ENCODE measurements at regions not wholly inside any gene's neighbourhood (a gene's known extent, or its start where the extent isn't known, plus 50 kb on each side); places are given as distances from the start of the nearest gene placed in this dataset.
A peak's percentile ranks its signal among the peaks of the same experiment; 100 is the strongest.

DNA sequence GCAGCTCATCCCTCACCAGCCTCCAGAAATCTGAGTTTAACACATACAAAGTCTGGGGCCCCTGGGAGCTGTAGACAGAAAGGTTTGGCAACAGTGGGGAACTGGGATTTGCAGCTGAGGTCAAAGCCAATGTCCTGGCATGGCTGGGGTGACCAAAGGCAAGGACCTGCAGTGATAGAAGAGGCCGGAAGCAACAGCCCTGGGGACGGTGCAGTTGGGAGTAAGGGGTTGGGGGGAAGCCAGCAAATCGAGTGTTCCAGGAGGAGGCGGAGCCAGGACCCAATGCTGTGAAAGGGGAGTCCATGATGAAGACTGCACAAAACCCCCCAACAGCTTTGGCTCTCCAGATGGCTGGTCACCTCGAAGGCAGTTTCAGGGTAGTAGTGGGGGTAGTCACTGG lies 74.1 kb upstream of the SPATA12 start:
- TF ChIP-seq, protein P1, sequence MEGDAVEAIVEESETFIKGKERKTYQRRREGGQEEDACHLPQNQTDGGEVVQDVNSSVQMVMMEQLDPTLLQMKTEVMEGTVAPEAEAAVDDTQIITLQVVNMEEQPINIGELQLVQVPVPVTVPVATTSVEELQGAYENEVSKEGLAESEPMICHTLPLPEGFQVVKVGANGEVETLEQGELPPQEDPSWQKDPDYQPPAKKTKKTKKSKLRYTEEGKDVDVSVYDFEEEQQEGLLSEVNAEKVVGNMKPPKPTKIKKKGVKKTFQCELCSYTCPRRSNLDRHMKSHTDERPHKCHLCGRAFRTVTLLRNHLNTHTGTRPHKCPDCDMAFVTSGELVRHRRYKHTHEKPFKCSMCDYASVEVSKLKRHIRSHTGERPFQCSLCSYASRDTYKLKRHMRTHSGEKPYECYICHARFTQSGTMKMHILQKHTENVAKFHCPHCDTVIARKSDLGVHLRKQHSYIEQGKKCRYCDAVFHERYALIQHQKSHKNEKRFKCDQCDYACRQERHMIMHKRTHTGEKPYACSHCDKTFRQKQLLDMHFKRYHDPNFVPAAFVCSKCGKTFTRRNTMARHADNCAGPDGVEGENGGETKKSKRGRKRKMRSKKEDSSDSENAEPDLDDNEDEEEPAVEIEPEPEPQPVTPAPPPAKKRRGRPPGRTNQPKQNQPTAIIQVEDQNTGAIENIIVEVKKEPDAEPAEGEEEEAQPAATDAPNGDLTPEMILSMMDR (IDR thresholded peaks at IDR 0.05; ENCODE audit: low read depth, low read length), result no peak
- DNase-seq (ENCODE audit: low read depth in 2 of 2), result no peak
- no peak overlapping the region for H3K4me3 ChIP-seq (replicated peaks in 1 of 2; ENCODE audit: low read depth in 2 of 2, low read length in 2 of 2)

DNA sequence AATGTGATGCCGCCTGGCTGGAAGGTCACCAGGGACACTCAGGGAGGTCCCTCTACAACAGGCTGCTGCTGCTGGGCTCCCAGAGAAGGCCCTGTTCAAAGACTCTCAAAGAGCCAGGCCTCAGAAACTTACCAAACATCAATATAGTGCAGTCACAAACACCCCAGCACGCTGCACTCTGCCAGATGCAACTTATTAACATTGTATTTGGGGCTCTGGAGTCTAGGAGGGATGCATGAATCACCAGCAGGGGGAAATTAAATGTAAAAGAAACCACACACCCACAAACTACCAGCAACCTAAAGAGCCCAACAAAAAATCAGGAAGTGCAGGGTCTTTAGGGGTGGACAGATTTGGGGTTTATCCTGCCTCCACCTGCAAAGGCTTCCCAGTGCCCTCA lies 74.6 kb upstream of the SPATA12 start:
- TF ChIP-seq, protein P1 (IDR thresholded peaks at IDR 0.05; ENCODE audit: low read depth, low read length), result no peak
- peak in 1 of 2 donors; percentile 50 for DNase-seq (ENCODE audit: low read depth in 2 of 2)
- no peak overlapping the region for H3K4me3 ChIP-seq (replicated peaks in 1 of 2; ENCODE audit: low read depth in 2 of 2, low read length in 2 of 2)

DNA sequence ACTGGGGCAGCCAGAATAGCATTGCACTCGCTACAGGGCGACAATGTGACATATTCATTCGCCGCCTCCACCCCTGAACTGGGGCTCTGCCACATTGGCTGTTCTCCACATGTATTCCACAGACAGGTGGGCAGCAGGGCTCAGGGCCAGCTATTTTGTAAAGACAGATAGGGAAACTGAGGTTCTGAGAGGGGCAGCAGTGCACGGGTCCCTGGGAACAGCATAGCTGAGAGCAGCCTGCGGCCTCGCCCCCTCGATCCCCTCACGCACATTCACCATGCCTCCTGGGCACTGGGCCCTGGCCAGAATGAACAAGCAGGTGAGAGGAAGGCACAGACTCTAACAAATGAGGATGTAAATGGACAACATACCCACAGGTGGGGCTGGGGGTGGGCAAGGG lies 75.0 kb upstream of the SPATA12 start:
- TF ChIP-seq, protein P1 (IDR thresholded peaks at IDR 0.05; ENCODE audit: low read depth, low read length), result no peak
- no peak overlapping the region for H3K4me3 ChIP-seq (replicated peaks in 1 of 2; ENCODE audit: low read depth in 2 of 2, low read length in 2 of 2)
- DNase-seq (ENCODE audit: low read depth in 2 of 2), result no peak

DNA sequence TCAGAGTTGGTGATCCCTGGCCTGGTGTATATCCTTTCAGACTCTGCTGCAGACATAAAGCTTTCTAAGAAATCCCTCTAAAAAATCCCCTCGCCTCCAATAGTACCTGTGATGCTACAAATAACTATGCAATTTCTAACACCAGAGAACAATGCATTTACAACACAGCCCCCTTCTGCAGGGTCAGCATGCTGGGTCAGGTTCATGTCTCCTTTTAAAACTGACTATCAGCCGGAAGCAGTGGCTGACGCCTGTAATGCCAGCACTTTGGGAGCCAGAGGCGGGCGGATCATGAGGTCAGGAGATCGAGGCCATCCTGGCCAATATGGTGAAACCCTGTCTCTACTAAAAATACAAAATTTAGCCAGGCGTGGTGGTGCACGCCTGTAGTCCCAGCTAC lies 77.0 kb upstream of the SPATA12 start:
- H3K4me3 ChIP-seq (replicated peaks in 1 of 2; ENCODE audit: low read depth in 2 of 2, low read length in 2 of 2), result no peak overlapping the region
- TF ChIP-seq, protein P1 (IDR thresholded peaks at IDR 0.05; ENCODE audit: low read depth, low read length), result no peak
- DNase-seq (ENCODE audit: low read depth in 2 of 2), result no peak

DNA sequence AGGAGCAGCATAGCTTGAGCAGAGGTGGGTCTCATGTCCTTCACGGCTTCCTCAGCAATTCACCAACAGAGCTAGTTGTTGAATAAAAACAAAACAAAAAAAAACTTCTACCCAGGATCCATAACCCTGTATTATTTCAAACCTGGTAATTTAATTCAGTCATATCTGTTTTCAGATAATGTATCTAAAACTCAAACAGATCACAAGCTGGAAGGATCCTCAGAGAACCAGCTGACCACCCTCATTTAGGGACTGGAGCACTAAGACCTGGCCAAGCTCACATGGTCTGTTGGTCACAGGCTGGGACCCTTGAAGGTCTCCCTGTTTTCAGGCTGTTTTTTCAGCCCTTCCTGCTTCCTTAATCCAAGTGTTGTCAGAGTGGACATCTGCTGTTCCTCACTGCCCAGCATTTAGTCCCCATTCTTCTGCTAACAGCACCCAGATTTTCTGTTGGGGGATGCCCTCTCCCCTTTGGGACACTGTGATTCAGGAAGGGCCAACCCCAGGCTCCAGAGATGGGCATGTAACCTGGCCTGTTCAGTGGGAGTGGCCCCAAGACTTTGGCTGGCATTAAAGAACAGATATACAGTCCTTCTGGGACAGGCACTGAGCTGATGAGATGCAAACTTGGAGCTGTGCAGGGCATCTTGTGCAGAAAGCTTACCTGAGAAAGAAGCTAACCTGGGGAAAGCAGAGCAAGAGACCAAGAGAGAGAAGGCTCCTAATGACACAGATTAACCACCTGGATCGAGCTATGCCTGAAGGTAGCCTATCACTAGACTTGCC lies 78.8 kb upstream of the SPATA12 start:
- H3K4me3 ChIP-seq (replicated peaks in 1 of 2; ENCODE audit: low read depth in 2 of 2, low read length in 2 of 2), result no peak overlapping the region
- TF ChIP-seq, protein P1 (IDR thresholded peaks at IDR 0.05; ENCODE audit: low read depth, low read length), result no peak
- no peak for DNase-seq (ENCODE audit: low read depth in 2 of 2)

DNA sequence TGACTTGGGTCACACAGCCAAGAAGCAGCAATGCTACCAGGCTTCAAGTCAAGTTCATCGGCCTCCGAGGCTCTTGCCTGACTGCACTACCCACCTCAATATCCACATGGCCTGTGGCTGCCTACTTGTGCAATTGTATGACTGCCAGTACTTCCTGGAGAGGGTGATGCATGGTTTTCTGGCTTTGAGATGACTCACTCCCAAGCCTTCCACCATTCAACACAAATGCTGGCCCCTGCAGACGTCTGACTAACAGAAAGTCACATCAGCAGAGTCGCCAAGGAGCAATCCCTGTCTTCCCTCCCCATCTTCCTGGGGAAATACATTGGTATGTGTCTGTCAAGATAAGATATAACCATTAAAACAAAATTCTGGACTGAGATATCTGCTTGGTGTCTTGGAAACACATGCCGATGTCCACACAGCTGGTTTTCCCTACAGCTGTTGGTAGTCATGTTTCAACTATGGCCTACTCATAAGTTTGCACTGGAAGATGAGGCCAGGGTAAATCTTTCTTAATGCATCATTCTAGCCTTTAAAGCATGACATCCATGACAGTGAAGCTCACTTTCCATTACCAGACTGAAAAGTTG lies 79.6 kb upstream of the SPATA12 start:
- TF ChIP-seq, protein P1 (IDR thresholded peaks at IDR 0.05; ENCODE audit: low read depth, low read length), result no peak
- H3K4me3 ChIP-seq (replicated peaks in 1 of 2; ENCODE audit: low read depth in 2 of 2, low read length in 2 of 2), result no peak overlapping the region
- peak; percentile 99 for DNase-seq (ENCODE audit: low read depth in 2 of 2)

Measured in cardiac fibroblast (primary cell).